ENCODE measurements at regions not wholly inside any gene's neighbourhood (a gene's known extent, or its start where the extent isn't known, plus 50 kb on each side); places are given as distances from the start of the nearest gene placed in this dataset.

GRCh38 chr6:79821859-79822258, 125.5 kb downstream of the ELOVL4 start:
- 62% methylated on average over 3 of the region's 3 CpGs for WGBS

More at GRCh38 chr6:79821859-79822258, 125.5 kb downstream of the ELOVL4 start:
- TF ChIP-seq HNF4A (conservative IDR thresholded peaks at IDR 0.05) (no peak), ZBTB33 (IDR thresholded peaks at IDR 0.05) (no peak), TAF1 (conservative IDR thresholded peaks at IDR 0.05) (no peak), HNF4G (IDR thresholded peaks at IDR 0.05) (no peak), EGR1 (IDR thresholded peaks at IDR 0.05; ENCODE audit: low read depth in 2 of 2) (no peak), NR2F2 (IDR thresholded peaks at IDR 0.05) (no peak), SP1 (IDR thresholded peaks at IDR 0.05) (no peak), REST (IDR thresholded peaks at IDR 0.05) (no peak), FOXA2 (IDR thresholded peaks at IDR 0.05) (no peak), YY1 (IDR thresholded peaks at IDR 0.05) (no peak), FOXA1 (IDR thresholded peaks at IDR 0.05) (no peak), RXRA (IDR thresholded peaks at IDR 0.05) (no peak)
- TF ChIP-seq, protein P1, sequence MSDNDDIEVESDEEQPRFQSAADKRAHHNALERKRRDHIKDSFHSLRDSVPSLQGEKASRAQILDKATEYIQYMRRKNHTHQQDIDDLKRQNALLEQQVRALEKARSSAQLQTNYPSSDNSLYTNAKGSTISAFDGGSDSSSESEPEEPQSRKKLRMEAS (IDR thresholded peaks at IDR 0.05) = no peak
- TF ChIP-seq, protein P2, sequence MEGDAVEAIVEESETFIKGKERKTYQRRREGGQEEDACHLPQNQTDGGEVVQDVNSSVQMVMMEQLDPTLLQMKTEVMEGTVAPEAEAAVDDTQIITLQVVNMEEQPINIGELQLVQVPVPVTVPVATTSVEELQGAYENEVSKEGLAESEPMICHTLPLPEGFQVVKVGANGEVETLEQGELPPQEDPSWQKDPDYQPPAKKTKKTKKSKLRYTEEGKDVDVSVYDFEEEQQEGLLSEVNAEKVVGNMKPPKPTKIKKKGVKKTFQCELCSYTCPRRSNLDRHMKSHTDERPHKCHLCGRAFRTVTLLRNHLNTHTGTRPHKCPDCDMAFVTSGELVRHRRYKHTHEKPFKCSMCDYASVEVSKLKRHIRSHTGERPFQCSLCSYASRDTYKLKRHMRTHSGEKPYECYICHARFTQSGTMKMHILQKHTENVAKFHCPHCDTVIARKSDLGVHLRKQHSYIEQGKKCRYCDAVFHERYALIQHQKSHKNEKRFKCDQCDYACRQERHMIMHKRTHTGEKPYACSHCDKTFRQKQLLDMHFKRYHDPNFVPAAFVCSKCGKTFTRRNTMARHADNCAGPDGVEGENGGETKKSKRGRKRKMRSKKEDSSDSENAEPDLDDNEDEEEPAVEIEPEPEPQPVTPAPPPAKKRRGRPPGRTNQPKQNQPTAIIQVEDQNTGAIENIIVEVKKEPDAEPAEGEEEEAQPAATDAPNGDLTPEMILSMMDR (IDR thresholded peaks at IDR 0.05; ENCODE audit: low read depth, low read length, missing input control) = no peak
- TF ChIP-seq, protein P3, sequence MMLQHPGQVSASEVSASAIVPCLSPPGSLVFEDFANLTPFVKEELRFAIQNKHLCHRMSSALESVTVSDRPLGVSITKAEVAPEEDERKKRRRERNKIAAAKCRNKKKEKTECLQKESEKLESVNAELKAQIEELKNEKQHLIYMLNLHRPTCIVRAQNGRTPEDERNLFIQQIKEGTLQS (IDR thresholded peaks at IDR 0.05) = no peak
- Histone ChIP-seq H3K27me3 (ENCODE audit: control insufficient read depth in 4 of 4, insufficient read depth in 4 of 4, low read length in 3 of 4) (no peaks in the 10 kb centered on the region), H3K27ac (ENCODE audit: low read depth in 1 of 2, low read length in 2 of 2) (no peak overlapping the region), H3K9me3 (ENCODE audit: control insufficient read depth in 4 of 4, low read length in 3 of 4) (no peaks in the 10 kb centered on the region), H3K9ac (ENCODE audit: low read depth in 1 of 2, low read length in 2 of 2) (no peak overlapping the region), H3K4me1 (ENCODE audit: control insufficient read depth in 4 of 4, insufficient read depth in 4 of 4, low read length in 3 of 4) (no peaks in the 10 kb centered on the region), H3K36me3 (ENCODE audit: control insufficient read depth in 4 of 4, insufficient read depth in 3 of 4, low read depth in 1 of 4, low read length in 3 of 4) (no peaks in the 10 kb centered on the region), H3K4me3 (ENCODE audit: low read depth in 1 of 3, low read length in 3 of 3) (no peak overlapping the region)
- DNase-seq (ENCODE audit: low spot score) = no peak
